ENCODE measurements at regions not wholly inside any gene's neighbourhood (a gene's known extent, or its start where the extent isn't known, plus 50 kb on each side); places are given as distances from the start of the nearest gene placed in this dataset.

DNA sequence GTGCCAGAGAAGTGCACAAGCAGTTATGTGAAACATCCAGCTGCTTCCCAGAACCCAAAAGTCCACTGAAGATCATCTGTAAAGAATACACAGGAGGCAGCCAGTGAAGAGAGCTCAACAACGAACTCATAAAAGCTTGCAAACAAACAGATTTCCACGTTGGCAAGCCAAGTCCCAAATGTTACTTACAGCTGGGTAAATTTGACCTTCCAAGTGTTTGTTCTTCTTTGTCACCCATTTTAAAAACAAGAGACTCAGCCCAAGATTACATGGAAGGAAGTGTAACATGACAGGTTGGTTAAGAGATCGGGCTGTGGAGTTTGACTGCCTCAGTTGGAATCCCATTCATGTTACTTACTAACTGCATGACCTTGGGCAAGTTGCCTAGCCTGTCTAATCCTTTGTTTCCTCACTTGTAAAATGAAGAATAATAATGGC is 174.9 kb upstream of the PAPPA start:
- TF ChIP-seq, protein P1, sequence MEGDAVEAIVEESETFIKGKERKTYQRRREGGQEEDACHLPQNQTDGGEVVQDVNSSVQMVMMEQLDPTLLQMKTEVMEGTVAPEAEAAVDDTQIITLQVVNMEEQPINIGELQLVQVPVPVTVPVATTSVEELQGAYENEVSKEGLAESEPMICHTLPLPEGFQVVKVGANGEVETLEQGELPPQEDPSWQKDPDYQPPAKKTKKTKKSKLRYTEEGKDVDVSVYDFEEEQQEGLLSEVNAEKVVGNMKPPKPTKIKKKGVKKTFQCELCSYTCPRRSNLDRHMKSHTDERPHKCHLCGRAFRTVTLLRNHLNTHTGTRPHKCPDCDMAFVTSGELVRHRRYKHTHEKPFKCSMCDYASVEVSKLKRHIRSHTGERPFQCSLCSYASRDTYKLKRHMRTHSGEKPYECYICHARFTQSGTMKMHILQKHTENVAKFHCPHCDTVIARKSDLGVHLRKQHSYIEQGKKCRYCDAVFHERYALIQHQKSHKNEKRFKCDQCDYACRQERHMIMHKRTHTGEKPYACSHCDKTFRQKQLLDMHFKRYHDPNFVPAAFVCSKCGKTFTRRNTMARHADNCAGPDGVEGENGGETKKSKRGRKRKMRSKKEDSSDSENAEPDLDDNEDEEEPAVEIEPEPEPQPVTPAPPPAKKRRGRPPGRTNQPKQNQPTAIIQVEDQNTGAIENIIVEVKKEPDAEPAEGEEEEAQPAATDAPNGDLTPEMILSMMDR (IDR thresholded peaks at IDR 0.05): no peak
- TF ChIP-seq ZFX (IDR thresholded peaks at IDR 0.05; ENCODE audit: borderline replicate concordance): no peak

All from 22Rv1 (cell line).